MM.1S (cell line): ENCODE measurements at regions not wholly inside any gene's neighbourhood (a gene's known extent, or its start where the extent isn't known, plus 50 kb on each side); places are given as distances from the start of the nearest gene placed in this dataset.

Experiments used
- DNase-seq: peaks from one replicate; pipeline ENCODE4 v3.0.0-alpha.2; 2015
- H2AFZ ChIP-seq: fragments of 300-600 bp; sonication (generic); 2 replicates; pipeline ENCODE4 v1.6.0; 2016; ENCODE audit warnings: antibody characterized with exemption, low read length
- H3F3A ChIP-seq: fragments of 300-600 bp; sonication (generic); 2 replicates; pipeline ENCODE4 v1.6.1; 2016; ENCODE audit warnings: mild to moderate bottlenecking, antibody characterized with exemption, low read length, moderate library complexity, mixed read lengths; ENCODE audit not compliant: insufficient read depth
- H3K27ac ChIP-seq: fragments of 300-600 bp; sonication (generic); 2 replicates; pipeline ENCODE4 v1.5.1; 2016; ENCODE audit warnings: mild to moderate bottlenecking, low read length
- H3K27me3 ChIP-seq: fragments of 300-600 bp; sonication (generic); replicated peaks from 2 replicates; pipeline ENCODE4 v1.6.0; 2016; ENCODE audit warnings: low read length; ENCODE audit not compliant: insufficient read depth
- H3K36me3 ChIP-seq: fragments of 300-600 bp; sonication (generic); replicated peaks from 2 replicates; pipeline ENCODE4 v1.6.1; 2016; ENCODE audit warnings: mild to moderate bottlenecking, low read length, mixed read lengths; ENCODE audit not compliant: insufficient read depth
- H3K4me1 ChIP-seq: fragments of 300-600 bp; sonication (generic); 2 replicates; pipeline ENCODE4 v1.6.1; 2016; ENCODE audit warnings: low read length, mixed read lengths
- H3K4me2 ChIP-seq: fragments of 300-600 bp; sonication (generic); 2 replicates; pipeline ENCODE4 v1.6.0; 2016; ENCODE audit warnings: low read depth, low read length
- H3K4me3 ChIP-seq: fragments of 300-600 bp; sonication (generic); 2 replicates; pipeline ENCODE4 v1.5.1; 2016; ENCODE audit warnings: low read length, mixed read lengths
- H3K79me2 ChIP-seq: fragments of 300-600 bp; sonication (generic); 2 replicates; pipeline ENCODE4 v1.6.1; 2016; ENCODE audit warnings: mixed run types, low read length, mixed read lengths
- H3K9ac ChIP-seq: fragments of 300-600 bp; sonication (generic); 2 replicates; pipeline ENCODE4 v1.6.1; 2016; ENCODE audit warnings: low read length, mixed read lengths
- H3K9me2 ChIP-seq: fragments of 300-600 bp; sonication (generic); replicated peaks from 2 replicates; pipeline ENCODE4 v1.6.1; 2016; ENCODE audit warnings: mild to moderate bottlenecking, low read length, mixed read lengths; ENCODE audit not compliant: insufficient read depth
- H3K9me3 ChIP-seq: fragments of 300-600 bp; sonication (generic); replicated peaks from 2 replicates; pipeline ENCODE4 v1.6.1; 2016; ENCODE audit warnings: mild to moderate bottlenecking, low read length, mixed read lengths; ENCODE audit not compliant: insufficient read depth
- H4K20me1 ChIP-seq: fragments of 300-600 bp; sonication (generic); 2 replicates; pipeline ENCODE4 v1.6.1; 2016; ENCODE audit warnings: mild to moderate bottlenecking, low read length, moderate library complexity, mixed read lengths; ENCODE audit not compliant: insufficient read depth
- EZH2 ChIP-seq: fragments of 300-600 bp; sonication (generic); optimal IDR thresholded peaks from 2 replicates; pipeline ENCODE3; 2017; ENCODE audit warnings: low read depth, mild to moderate bottlenecking, antibody characterized with exemption, low read length, mixed read lengths
- EZH2phosphoT487 ChIP-seq: fragments of 300-600 bp; sonication (generic); IDR thresholded peaks from 2 replicates; pipeline ENCODE4 v1.6.1; 2018; ENCODE audit warnings: antibody characterized with exemption, low read length
- TF ChIP-seq, protein P1 (sequence below): fragments of 300-600 bp; sonication (generic); IDR thresholded peaks from 2 replicates; pipeline ENCODE4 v1.5.1; 2016; ENCODE audit warnings: antibody characterized with exemption, low read length, mixed read lengths

DNA sequence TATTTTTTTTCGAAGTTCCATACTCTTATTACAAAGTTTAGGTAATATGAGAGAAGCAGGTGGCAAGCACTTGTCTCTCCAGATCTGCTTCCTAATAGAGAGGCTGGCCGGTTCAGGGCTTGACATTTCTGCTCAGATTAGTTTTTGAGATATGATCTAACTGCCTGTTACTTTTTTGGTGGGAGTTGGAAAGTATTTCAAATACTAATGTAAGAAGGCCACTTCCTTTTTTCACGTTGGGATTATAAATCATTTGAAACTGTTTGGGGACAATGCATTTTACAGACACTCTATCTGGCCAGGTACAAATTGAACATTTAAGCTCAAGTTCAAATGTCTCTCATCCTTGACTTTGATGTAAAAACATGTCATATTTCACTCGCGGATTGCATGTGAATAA is 222.1 kb upstream of the SULF2 start:
- no peaks in the 10 kb centered on the region for H3K9me3 ChIP-seq
- no peak overlapping the region for H3K27ac ChIP-seq
- H4K20me1 ChIP-seq: no peaks in the 10 kb centered on the region
- peaks cover 18% of the 10 kb centered on the region for H3K4me1 ChIP-seq
- H3K36me3 ChIP-seq: no peaks in the 10 kb centered on the region
- no peak overlapping the region for H3K9ac ChIP-seq
- no peak overlapping the region for H3K4me2 ChIP-seq
- no peak for TF ChIP-seq EZH2phosphoT487
- TF ChIP-seq, protein P1, sequence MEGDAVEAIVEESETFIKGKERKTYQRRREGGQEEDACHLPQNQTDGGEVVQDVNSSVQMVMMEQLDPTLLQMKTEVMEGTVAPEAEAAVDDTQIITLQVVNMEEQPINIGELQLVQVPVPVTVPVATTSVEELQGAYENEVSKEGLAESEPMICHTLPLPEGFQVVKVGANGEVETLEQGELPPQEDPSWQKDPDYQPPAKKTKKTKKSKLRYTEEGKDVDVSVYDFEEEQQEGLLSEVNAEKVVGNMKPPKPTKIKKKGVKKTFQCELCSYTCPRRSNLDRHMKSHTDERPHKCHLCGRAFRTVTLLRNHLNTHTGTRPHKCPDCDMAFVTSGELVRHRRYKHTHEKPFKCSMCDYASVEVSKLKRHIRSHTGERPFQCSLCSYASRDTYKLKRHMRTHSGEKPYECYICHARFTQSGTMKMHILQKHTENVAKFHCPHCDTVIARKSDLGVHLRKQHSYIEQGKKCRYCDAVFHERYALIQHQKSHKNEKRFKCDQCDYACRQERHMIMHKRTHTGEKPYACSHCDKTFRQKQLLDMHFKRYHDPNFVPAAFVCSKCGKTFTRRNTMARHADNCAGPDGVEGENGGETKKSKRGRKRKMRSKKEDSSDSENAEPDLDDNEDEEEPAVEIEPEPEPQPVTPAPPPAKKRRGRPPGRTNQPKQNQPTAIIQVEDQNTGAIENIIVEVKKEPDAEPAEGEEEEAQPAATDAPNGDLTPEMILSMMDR: no peak
- TF ChIP-seq EZH2: no peak
- H3K4me3 ChIP-seq: no peak overlapping the region
- DNase-seq: no peak
- no peaks in the 10 kb centered on the region for H3K27me3 ChIP-seq
- no peaks in the 10 kb centered on the region for H3K9me2 ChIP-seq
- H3F3A ChIP-seq: peaks cover 19% of the 10 kb centered on the region
- no peak overlapping the region for H2AFZ ChIP-seq
- H3K79me2 ChIP-seq: no peaks in the 10 kb centered on the region

DNA sequence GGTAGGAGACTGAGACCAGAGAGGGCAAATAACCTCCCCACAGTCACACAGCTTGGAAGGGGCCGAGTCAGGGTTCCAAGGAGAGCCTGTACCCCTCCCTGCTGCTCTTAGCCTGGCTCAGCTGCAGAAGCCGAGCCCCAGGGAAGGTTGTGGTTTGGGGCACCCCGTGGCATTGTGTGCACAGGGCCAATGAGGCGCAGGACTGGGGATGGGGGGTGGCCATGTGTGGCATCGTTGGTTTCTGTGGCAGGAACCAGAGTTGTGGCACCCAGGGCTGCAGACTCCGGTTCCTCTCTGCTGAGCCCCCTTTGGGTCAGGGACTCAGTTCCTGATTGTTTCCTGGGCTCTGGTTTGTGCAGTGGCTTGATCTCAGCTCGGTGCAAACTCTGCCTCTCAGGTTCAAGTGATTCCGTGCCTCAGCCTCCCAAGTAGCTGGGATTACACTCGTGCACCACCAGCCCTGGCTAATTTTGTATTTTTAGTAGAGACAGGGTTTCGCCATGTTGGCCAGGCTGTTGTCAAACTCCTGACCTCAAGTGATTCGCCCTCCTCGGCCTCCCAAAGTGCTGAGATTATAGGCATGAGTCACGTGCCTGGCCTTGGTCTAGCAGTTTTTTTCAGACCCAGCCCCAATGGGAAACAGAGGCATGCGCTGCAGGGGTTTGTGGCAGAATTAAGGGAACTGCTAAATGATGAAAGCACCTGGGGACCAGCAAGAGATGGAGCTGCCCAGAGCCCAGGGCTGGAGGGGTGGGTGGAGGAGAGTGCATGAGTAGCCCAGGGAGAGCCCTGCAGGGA is 221.0 kb upstream of the SULF2 start:
- H2AFZ ChIP-seq: no peak overlapping the region
- H3K36me3 ChIP-seq: no peaks in the 10 kb centered on the region
- no peak overlapping the region for H3K4me3 ChIP-seq
- no peak for DNase-seq
- no peak overlapping the region for H3K9ac ChIP-seq
- peaks cover 26% of the 10 kb centered on the region for H3K4me1 ChIP-seq
- no peaks in the 10 kb centered on the region for H3K27me3 ChIP-seq
- H4K20me1 ChIP-seq: no peaks in the 10 kb centered on the region
- H3K4me2 ChIP-seq: no peak overlapping the region
- H3K9me3 ChIP-seq: no peaks in the 10 kb centered on the region
- H3K27ac ChIP-seq: no peak overlapping the region
- no peaks in the 10 kb centered on the region for H3K79me2 ChIP-seq
- peaks cover 21% of the 10 kb centered on the region for H3F3A ChIP-seq
- TF ChIP-seq EZH2: no peak
- TF ChIP-seq EZH2phosphoT487: no peak
- TF ChIP-seq, protein P1: no peak
- H3K9me2 ChIP-seq: no peaks in the 10 kb centered on the region

DNA sequence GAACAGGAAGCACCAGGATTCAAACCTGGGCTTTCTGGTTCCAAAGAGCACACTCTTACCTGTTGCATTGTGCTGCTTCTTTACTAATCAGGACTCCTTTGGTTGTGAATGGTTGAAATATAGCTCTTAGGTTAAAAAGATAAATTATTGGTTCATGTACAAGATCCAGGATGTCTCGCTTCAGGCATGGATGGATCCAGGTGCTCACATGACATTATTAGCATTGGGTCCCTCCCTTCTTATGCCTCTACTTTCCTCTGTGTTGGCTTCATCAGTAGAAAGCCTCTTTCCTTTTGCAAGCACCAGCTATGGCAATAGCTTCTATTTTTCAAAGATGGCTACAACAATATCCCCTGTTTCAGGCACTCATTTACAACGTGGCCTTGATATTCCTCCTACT is 217.7 kb upstream of the SULF2 start:
- DNase-seq: no peak
- Histone ChIP-seq H3K36me3 (no peaks in the 10 kb centered on the region), H3K27me3 (no peaks in the 10 kb centered on the region), H3K9me3 (no peaks in the 10 kb centered on the region), H3F3A (peaks cover 21% of the 10 kb centered on the region), H3K4me3 (no peak overlapping the region), H3K4me1 (peaks cover 26% of the 10 kb centered on the region), H3K79me2 (no peaks in the 10 kb centered on the region), H4K20me1 (no peaks in the 10 kb centered on the region), H3K4me2 (peak overlapping the region; percentile 44; the same call in 1 of the 2 replicates), H3K27ac (peak overlapping the region; percentile 80), H2AFZ (peak overlapping the region; percentile 25; the same call in 1 of the 2 replicates), H3K9me2 (no peaks in the 10 kb centered on the region), H3K9ac (no peak overlapping the region; the same call in 1 of the 2 replicates)
- TF ChIP-seq, protein P1: no peak
- no peak for TF ChIP-seq EZH2
- TF ChIP-seq EZH2phosphoT487: no peak
